ENCODE measurements at regions not wholly inside any gene's neighbourhood (a gene's known extent, or its start where the extent isn't known, plus 50 kb on each side); places are given as distances from the start of the nearest gene placed in this dataset.
"Not testable (repeated sequence)": the region's sequence is repeated elsewhere in the genome, so short reads cannot be mapped to it uniquely, and the experiment has no call there.

- no peak for DNase-seq (ENCODE audit: low spot score)
These were observed 519.5 kb downstream of the PIK3C3 start for GRCh38 chr18:42474577-42474976.

- no peak for DNase-seq (ENCODE audit: low spot score)
These were observed 520.1 kb downstream of the PIK3C3 start for GRCh38 chr18:42475157-42475556.

- DNase-seq (ENCODE audit: low spot score) = no peak
These were observed 522.2 kb downstream of the PIK3C3 start for GRCh38 chr18:42477267-42477666.

GRCh38 chr18:42480441-42480840, 525.4 kb downstream of the PIK3C3 start:
- DNase-seq (ENCODE audit: low spot score) = no peak

GRCh38 chr18:42484648-42485047, 529.6 kb downstream of the PIK3C3 start:
- DNase-seq (ENCODE audit: low spot score) = no peak

GRCh38 chr18:42486271-42486670, 531.2 kb downstream of the PIK3C3 start:
- no peak for DNase-seq (ENCODE audit: low spot score)

GRCh38 chr18:42508683-42509296, 553.8 kb downstream of the PIK3C3 start:
- DNase-seq (ENCODE audit: low spot score) = no peak

- DNase-seq (ENCODE audit: low spot score) = no peak
These were observed 554.8 kb downstream of the PIK3C3 start for GRCh38 chr18:42509750-42510415.

GRCh38 chr18:42510540-42510939, 555.5 kb downstream of the PIK3C3 start:
- no peak for DNase-seq (ENCODE audit: low spot score)

- no peak for DNase-seq (ENCODE audit: low spot score)
These were observed 558.4 kb downstream of the PIK3C3 start for GRCh38 chr18:42513441-42513840.

GRCh38 chr18:42514512-42514911, 559.5 kb downstream of the PIK3C3 start:
- no peak for DNase-seq (ENCODE audit: low spot score)

GRCh38 chr18:42517896-42518295, 562.9 kb downstream of the PIK3C3 start:
- no peak for DNase-seq (ENCODE audit: low spot score)

GRCh38 chr18:42518331-42518730, 563.3 kb downstream of the PIK3C3 start:
- not testable (repeated sequence) for DNase-seq (ENCODE audit: low spot score)

- no peak for DNase-seq (ENCODE audit: low spot score)
These were observed 565.1 kb downstream of the PIK3C3 start for GRCh38 chr18:42520138-42520537.

GRCh38 chr18:42525905-42526304, 570.9 kb downstream of the PIK3C3 start:
- no peak for DNase-seq (ENCODE audit: low spot score)

GRCh38 chr18:42527766-42528165, 572.7 kb downstream of the PIK3C3 start:
- no peak for DNase-seq (ENCODE audit: low spot score)

- DNase-seq (ENCODE audit: low spot score) = no peak
These were observed 575.2 kb downstream of the PIK3C3 start for GRCh38 chr18:42530276-42530675.

- DNase-seq (ENCODE audit: low spot score) = no peak
These were observed 577.1 kb downstream of the PIK3C3 start for GRCh38 chr18:42532119-42532518.

- DNase-seq (ENCODE audit: low spot score) = no peak
These were observed 578.1 kb downstream of the PIK3C3 start for GRCh38 chr18:42533009-42533575.

- DNase-seq (ENCODE audit: low spot score) = no peak
These were observed 578.6 kb downstream of the PIK3C3 start for GRCh38 chr18:42533616-42534015.

- no peak for DNase-seq (ENCODE audit: low spot score)
These were observed 579.3 kb downstream of the PIK3C3 start for GRCh38 chr18:42534313-42534712.

- no peak for DNase-seq (ENCODE audit: low spot score)
These were observed 579.0 kb downstream of the RIT2 start for GRCh38 chr18:42536442-42536841.

- DNase-seq (ENCODE audit: low spot score) = no peak
These were observed 578.2 kb downstream of the RIT2 start for GRCh38 chr18:42537291-42537690.

GRCh38 chr18:42544901-42545300, 570.6 kb downstream of the RIT2 start:
- DNase-seq (ENCODE audit: low spot score) = no peak

Measured in hematopoietic multipotent progenitor cell treated with erythropoietin and hydrocortisone succinate and interleukin-3 and kit ligand, for 15 days (in vitro differentiated cells).